ENCODE measurements at regions not wholly inside any gene's neighbourhood (a gene's known extent, or its start where the extent isn't known, plus 50 kb on each side); places are given as distances from the start of the nearest gene placed in this dataset.

DNA sequence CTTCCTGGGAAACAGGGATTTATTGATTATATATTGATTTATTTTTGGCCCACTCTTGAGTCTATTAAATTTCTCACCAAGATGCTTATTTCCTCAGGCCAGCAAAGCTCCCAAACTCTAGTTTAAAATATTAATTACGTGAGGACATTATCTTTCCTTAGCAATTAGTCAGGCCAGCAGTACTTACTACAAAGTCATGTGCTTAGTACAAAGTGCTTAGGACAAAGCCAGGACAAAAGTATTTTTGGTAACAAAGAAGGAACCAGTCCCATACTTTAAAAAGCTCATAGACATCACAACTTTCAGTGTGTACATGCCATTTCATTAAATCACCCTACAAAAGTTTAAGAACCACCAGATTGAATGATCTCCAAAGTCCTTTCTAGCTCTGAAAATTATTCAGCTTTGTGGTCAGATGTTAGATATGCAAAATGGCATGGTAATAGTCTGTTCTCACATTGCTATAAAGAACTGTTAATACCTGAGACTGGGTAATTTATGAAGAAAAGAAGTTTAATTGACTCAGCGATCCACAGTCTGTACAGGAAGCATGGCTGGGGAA, 94.7 kb upstream of the PWP1 start:
- BruUV-seq (replicated peaks): no TSS peak
- no peaks in the 10 kb centered on the region for H3K9me1 ChIP-seq (replicated peaks; ENCODE audit: control insufficient read depth, extremely low read depth, insufficient read depth, low read length)
- no peaks in the 10 kb centered on the region for H3K27me3 ChIP-seq (ENCODE audit: control insufficient read depth in 2 of 2, insufficient read depth in 2 of 2, low read length in 2 of 2)
- TF ChIP-seq FOS (IDR thresholded peaks at IDR 0.05; ENCODE audit: borderline replicate concordance, insufficient read depth, low read length) (no peak), GATA2 (IDR thresholded peaks at IDR 0.05; ENCODE audit: insufficient read depth, insufficient read length, low read depth, low read length) (no peak)
- no peak for FAIRE-seq
- DNase-seq (ENCODE audit: low read depth, low spot score): no peak
- no peaks in the 10 kb centered on the region for H3K4me1 ChIP-seq (ENCODE audit: control insufficient read depth, extremely low read depth, insufficient read depth, low read length)
- no peak overlapping the region for H2AFZ ChIP-seq (ENCODE audit: low read depth, low read length)
- no peak overlapping the region for H3K4me2 ChIP-seq (ENCODE audit: insufficient read depth, low read length)
- H3K9ac ChIP-seq (replicated peaks; ENCODE audit: extremely low read depth, insufficient read depth, low read length): no peak overlapping the region
- H3K27ac ChIP-seq (ENCODE audit: insufficient read depth, low read depth, low read length): no peak overlapping the region
- CTCF ChIA-PET: interaction anchor here (1.1 kb wide), 1 partner anchor 17 kb away, joined by 3 read pairs; no protein-coding TSS in a partner anchor
- POLR2A ChIA-PET: no interaction called here
- H3K4me3 ChIP-seq (replicated peaks in 1 of 3; ENCODE audit: insufficient read depth in 1 of 3, low read depth in 1 of 3, low read length in 3 of 3): no peak overlapping the region
- H3K79me2 ChIP-seq (ENCODE audit: control insufficient read depth, insufficient read depth, low read length): no peaks in the 10 kb centered on the region
- intact Hi-C loops (cut with micrococcal nuclease) (no loop called here), dilution Hi-C loops (cut with MboI; ENCODE audit: extremely low pct_ligation_motif_present, low sequenced_read_pairs) (no loop called here)
- H3K9me3 ChIP-seq (replicated peaks; ENCODE audit: control insufficient read depth, insufficient read depth, low read length): no peaks in the 10 kb centered on the region
- H3K36me3 ChIP-seq (ENCODE audit: control insufficient read depth in 2 of 2, extremely low read depth in 1 of 2, insufficient read depth in 2 of 2, low read length in 2 of 2): no peaks in the 10 kb centered on the region
- no peaks in the 10 kb centered on the region for H4K20me1 ChIP-seq (replicated peaks; ENCODE audit: control insufficient read depth, extremely low read depth, insufficient read depth, low read length)

DNA sequence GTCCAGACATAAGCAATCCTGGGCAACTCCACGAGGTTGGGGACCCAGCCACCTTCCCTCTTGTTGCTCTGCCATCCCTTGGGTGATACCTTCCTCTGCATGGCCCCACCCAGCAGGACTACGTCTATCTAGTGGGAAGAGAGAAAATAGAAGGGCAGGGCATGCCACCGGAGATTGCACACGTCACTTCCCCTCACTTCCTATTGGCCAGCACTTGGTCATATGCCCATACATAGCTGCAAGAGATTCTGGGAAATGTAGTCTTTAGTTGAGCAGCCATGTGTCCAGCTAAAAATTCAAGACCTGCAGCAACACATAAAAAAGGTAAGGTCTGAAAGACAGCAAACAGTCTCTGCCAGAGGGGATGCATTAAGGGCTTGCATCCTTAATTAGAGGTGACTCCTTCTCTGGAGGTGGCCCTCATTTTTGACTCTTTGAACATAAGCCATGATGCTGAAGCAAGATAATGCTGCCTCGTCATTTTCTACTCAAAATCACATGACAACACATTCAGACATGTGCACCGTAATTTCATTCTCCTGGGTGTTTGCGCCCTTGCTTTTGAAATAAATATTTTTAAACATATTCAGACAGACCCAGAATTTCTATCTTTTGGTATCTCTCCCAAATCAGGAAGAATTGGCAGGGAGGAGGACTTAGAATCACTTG, 91.8 kb upstream of the PWP1 start:
- FAIRE-seq (no peak), DNase-seq (ENCODE audit: low read depth, low spot score) (no peak)
- H3K9me3 ChIP-seq (replicated peaks; ENCODE audit: control insufficient read depth, insufficient read depth, low read length): no peaks in the 10 kb centered on the region
- no peaks in the 10 kb centered on the region for H3K4me1 ChIP-seq (ENCODE audit: control insufficient read depth, extremely low read depth, insufficient read depth, low read length)
- H3K79me2 ChIP-seq (ENCODE audit: control insufficient read depth, insufficient read depth, low read length): no peaks in the 10 kb centered on the region
- BruUV-seq (replicated peaks): no TSS peak
- no peaks in the 10 kb centered on the region for H3K36me3 ChIP-seq (ENCODE audit: control insufficient read depth in 2 of 2, extremely low read depth in 1 of 2, insufficient read depth in 2 of 2, low read length in 2 of 2)
- no peak overlapping the region for H3K27ac ChIP-seq (ENCODE audit: insufficient read depth, low read depth, low read length)
- H3K9ac ChIP-seq (replicated peaks; ENCODE audit: extremely low read depth, insufficient read depth, low read length): no peak overlapping the region
- CTCF ChIA-PET: interaction anchor here (1.2 kb wide), 1 partner anchor 14 kb away, joined by 3 read pairs; no protein-coding TSS in a partner anchor
- dilution Hi-C loops (cut with MboI; ENCODE audit: extremely low pct_ligation_motif_present, low sequenced_read_pairs): no loop called here
- no peaks in the 10 kb centered on the region for H4K20me1 ChIP-seq (replicated peaks; ENCODE audit: control insufficient read depth, extremely low read depth, insufficient read depth, low read length)
- no peak overlapping the region for H3K4me3 ChIP-seq (replicated peaks in 1 of 3; ENCODE audit: insufficient read depth in 1 of 3, low read depth in 1 of 3, low read length in 3 of 3)
- TF ChIP-seq, protein P1, sequence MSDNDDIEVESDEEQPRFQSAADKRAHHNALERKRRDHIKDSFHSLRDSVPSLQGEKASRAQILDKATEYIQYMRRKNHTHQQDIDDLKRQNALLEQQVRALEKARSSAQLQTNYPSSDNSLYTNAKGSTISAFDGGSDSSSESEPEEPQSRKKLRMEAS (IDR thresholded peaks at IDR 0.05; ENCODE audit: insufficient read depth, insufficient read length): no peak
- no peak for TF ChIP-seq JUN (IDR thresholded peaks at IDR 0.05; ENCODE audit: borderline replicate concordance, insufficient read depth, insufficient read length, low read depth)
- TF ChIP-seq GATA2 (IDR thresholded peaks at IDR 0.05; ENCODE audit: insufficient read depth, insufficient read length, low read depth, low read length): no peak
- TF ChIP-seq EZH2 (IDR thresholded peaks at IDR 0.05; ENCODE audit: borderline replicate concordance, low read depth, low read length, severe bottlenecking): no peak
- no peak for TF ChIP-seq MYC (IDR thresholded peaks at IDR 0.05; ENCODE audit: low read depth, low read length)
- no peak for TF ChIP-seq POLR2A (IDR thresholded peaks at IDR 0.05; ENCODE audit: low read depth, low read length)
- no peak for TF ChIP-seq POLR2AphosphoS5 (IDR thresholded peaks at IDR 0.05; ENCODE audit: insufficient read depth, low read depth, low read length)
- TF ChIP-seq, protein P2, sequence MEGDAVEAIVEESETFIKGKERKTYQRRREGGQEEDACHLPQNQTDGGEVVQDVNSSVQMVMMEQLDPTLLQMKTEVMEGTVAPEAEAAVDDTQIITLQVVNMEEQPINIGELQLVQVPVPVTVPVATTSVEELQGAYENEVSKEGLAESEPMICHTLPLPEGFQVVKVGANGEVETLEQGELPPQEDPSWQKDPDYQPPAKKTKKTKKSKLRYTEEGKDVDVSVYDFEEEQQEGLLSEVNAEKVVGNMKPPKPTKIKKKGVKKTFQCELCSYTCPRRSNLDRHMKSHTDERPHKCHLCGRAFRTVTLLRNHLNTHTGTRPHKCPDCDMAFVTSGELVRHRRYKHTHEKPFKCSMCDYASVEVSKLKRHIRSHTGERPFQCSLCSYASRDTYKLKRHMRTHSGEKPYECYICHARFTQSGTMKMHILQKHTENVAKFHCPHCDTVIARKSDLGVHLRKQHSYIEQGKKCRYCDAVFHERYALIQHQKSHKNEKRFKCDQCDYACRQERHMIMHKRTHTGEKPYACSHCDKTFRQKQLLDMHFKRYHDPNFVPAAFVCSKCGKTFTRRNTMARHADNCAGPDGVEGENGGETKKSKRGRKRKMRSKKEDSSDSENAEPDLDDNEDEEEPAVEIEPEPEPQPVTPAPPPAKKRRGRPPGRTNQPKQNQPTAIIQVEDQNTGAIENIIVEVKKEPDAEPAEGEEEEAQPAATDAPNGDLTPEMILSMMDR (IDR thresholded peaks at IDR 0.05; ENCODE audit: extremely low read depth in 1 of 2, insufficient read depth in 1 of 2, low read depth in 1 of 2, low read length in 2 of 2): no peak
- TF ChIP-seq FOS (IDR thresholded peaks at IDR 0.05; ENCODE audit: borderline replicate concordance, insufficient read depth, low read length): no peak
- POLR2A ChIA-PET: no interaction called here
- H3K4me2 ChIP-seq (ENCODE audit: insufficient read depth, low read length): no peak overlapping the region
- intact Hi-C loops (cut with micrococcal nuclease): no loop called here
- no peaks in the 10 kb centered on the region for H3K27me3 ChIP-seq (ENCODE audit: control insufficient read depth in 2 of 2, insufficient read depth in 2 of 2, low read length in 2 of 2)
- H3K9me1 ChIP-seq (replicated peaks; ENCODE audit: control insufficient read depth, extremely low read depth, insufficient read depth, low read length): no peaks in the 10 kb centered on the region
- no peak overlapping the region for H2AFZ ChIP-seq (ENCODE audit: low read depth, low read length)
